Upper lobe of left lung (tissue), 6 donors: ENCODE measurements at regions not wholly inside any gene's neighbourhood (a gene's known extent, or its start where the extent isn't known, plus 50 kb on each side); places are given as distances from the start of the nearest gene placed in this dataset.
"Not testable (repeated sequence)": the region's sequence is repeated elsewhere in the genome, so short reads cannot be mapped to it uniquely, and the experiment has no call there.

Source experiments
- ATAC-seq, 2 donors: fragments of 200-7000 bp; cut with Tn5 transposase; one replicate each; pipeline ENCODE4 v1.9.1; 2022; ENCODE audit warnings: mild to moderate bottlenecking in 2 of 2, moderate library complexity in 2 of 2; ENCODE audit not compliant: low FRiP score in 2 of 2
- DNase-seq, 2 donors: peaks; one replicate each; pipeline ENCODE4 v3.0.0-alpha.2; 2019 to 2020
- H3K27ac ChIP-seq, 4 donors: fragments of 200-600 bp; sonication (generic); one replicate each; pipeline ENCODE4 v1.5.1; 2016 to 2019
- H3K27me3 ChIP-seq, 4 donors: fragments of 200-600 bp; sonication (generic); one replicate each; pipeline ENCODE4 v1.5.1; 2017 to 2019
- H3K36me3 ChIP-seq, 4 donors: fragments of 200-600 bp; sonication (generic); one replicate each; pipeline ENCODE4 v1.5.1; 2016 to 2019
- H3K4me1 ChIP-seq, 4 donors: fragments of 200-600 bp; sonication (generic); one replicate each; pipeline ENCODE4 v1.5.1; 2018 to 2019
- H3K4me3 ChIP-seq, 4 donors: fragments of 200-600 bp; sonication (generic); one replicate each; pipeline ENCODE4 v1.5.1; 2017 to 2019; ENCODE audit warnings: mild to moderate bottlenecking in 2 of 4, moderate library complexity in 1 of 4
- H3K9me3 ChIP-seq, 4 donors: fragments of 200-600 bp; sonication (generic); one replicate each; pipeline ENCODE4 v1.5.1; 2018 to 2019
- EP300 ChIP-seq, 4 donors: sonication (generic); formaldehyde crosslinking; IDR thresholded peaks; one replicate each; pipeline ENCODE4 v1.5.1; 2017; ENCODE audit warnings: antibody characterized with exemption in 4 of 4, control low read depth in 2 of 4
- POLR2A ChIP-seq, 4 donors: fragments of 450-650 bp; IDR thresholded peaks; one replicate each; pipeline ENCODE4 v1.5.1; 2016 to 2017; ENCODE audit warnings: antibody characterized with exemption in 4 of 4, mild to moderate bottlenecking in 2 of 4
- POLR2AphosphoS5 ChIP-seq, 2 donors: sonication (generic); formaldehyde crosslinking; IDR thresholded peaks; one replicate each; pipeline ENCODE4 v1.5.1; 2017; ENCODE audit warnings: antibody characterized with exemption in 2 of 2
- WGBS, 2 donors: methylation state at CpG; one replicate each; pipeline ENCODE4 v1.1.5; 2017 to 2018; 5-methylcytosine and 5-hydroxymethylcytosine counted together
- TF ChIP-seq, protein P1 (sequence below), 6 experiments: fragments of 450-650 bp in 4 of 6; fragments of 200-600 bp in 2 of 6; sonication (generic) in 2 of 6; IDR thresholded peaks; one replicate each; pipeline ENCODE4 v1.5.1; 2016 to 2019; ENCODE audit warnings: antibody characterized with exemption in 6 of 6
- donor health status: DM: no; HTN: no; CAD: no; lungs with moderate emphysema.
- donor health status: DM: no; HTN: yes; CAD: no; lungs with severe emphysema.

DNA sequence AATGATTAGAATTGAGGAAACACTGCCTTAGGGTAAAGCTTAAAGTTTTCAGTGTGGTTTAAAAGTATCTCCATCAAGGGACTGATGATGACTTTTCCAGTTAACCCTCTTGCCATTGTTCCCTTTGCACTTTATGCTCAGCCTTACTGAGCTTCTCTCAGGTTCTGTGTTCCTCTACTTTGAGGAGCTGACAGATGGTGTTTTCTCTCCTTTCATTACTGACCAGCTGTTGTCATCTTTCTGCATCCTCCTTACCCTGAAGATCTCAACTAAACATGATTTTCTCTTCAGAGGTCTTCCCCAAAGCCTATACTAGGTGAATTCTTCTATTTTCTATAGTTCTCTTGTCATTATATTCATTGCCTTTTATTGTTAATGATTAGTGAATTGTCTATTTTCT lies 475.6 kb upstream of the SYNCRIP start:
- Histone ChIP-seq H3K36me3 (no peaks in the 10 kb centered on the region), H3K9me3 (no peaks in the 10 kb centered on the region), H3K27me3 (no peaks in the 10 kb centered on the region), H3K27ac (no peak overlapping the region), H3K4me1 (no peaks in the 10 kb centered on the region), H3K4me3 (no peak overlapping the region)
- no peak for ATAC-seq
- no peak for DNase-seq
- TF ChIP-seq, protein P1, sequence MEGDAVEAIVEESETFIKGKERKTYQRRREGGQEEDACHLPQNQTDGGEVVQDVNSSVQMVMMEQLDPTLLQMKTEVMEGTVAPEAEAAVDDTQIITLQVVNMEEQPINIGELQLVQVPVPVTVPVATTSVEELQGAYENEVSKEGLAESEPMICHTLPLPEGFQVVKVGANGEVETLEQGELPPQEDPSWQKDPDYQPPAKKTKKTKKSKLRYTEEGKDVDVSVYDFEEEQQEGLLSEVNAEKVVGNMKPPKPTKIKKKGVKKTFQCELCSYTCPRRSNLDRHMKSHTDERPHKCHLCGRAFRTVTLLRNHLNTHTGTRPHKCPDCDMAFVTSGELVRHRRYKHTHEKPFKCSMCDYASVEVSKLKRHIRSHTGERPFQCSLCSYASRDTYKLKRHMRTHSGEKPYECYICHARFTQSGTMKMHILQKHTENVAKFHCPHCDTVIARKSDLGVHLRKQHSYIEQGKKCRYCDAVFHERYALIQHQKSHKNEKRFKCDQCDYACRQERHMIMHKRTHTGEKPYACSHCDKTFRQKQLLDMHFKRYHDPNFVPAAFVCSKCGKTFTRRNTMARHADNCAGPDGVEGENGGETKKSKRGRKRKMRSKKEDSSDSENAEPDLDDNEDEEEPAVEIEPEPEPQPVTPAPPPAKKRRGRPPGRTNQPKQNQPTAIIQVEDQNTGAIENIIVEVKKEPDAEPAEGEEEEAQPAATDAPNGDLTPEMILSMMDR (IDR thresholded peaks at IDR 0.05), result no peak
- TF ChIP-seq EP300 (IDR thresholded peaks at IDR 0.05) (no peak), POLR2A (IDR thresholded peaks at IDR 0.05) (no peak), POLR2AphosphoS5 (IDR thresholded peaks at IDR 0.05) (no peak)

DNA sequence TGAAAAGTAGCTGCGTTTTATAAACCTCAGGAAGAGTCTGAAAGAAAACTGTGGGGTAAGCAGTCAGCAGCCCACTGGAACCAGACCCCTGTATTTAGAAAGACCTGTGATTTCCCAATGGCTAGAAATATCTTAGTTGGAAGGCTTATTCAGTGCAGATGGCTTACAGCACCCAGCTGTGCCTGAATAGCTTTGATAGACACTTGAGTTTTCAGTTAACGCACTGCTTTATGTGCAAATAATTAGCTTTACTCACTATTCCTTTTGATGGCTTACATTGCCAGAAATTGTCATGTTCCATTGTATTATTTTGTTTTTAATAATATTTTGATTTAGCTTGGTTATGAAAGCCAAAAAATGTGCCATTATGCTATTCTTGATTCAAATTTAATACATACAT lies 465.3 kb upstream of the SYNCRIP start:
- WGBS, 2 donors, result 56 to 71% methylated on average over 2 of the region's 2 CpGs
- H3K4me3 ChIP-seq, result no peak overlapping the region
- no peaks in the 10 kb centered on the region for H3K4me1 ChIP-seq
- no peak for DNase-seq
- peaks cover 0 to 5% (median 2%) of the 10 kb centered on the region in 4 donors for H3K9me3 ChIP-seq
- H3K36me3 ChIP-seq, result no peaks in the 10 kb centered on the region
- TF ChIP-seq EP300 (IDR thresholded peaks at IDR 0.05), result no peak
- TF ChIP-seq, protein P1 (IDR thresholded peaks at IDR 0.05), result no peak
- no peak for TF ChIP-seq POLR2A (IDR thresholded peaks at IDR 0.05)
- no peak for TF ChIP-seq POLR2AphosphoS5 (IDR thresholded peaks at IDR 0.05)
- H3K27ac ChIP-seq, result no peak overlapping the region
- no peaks in the 10 kb centered on the region for H3K27me3 ChIP-seq
- ATAC-seq, result no peak

DNA sequence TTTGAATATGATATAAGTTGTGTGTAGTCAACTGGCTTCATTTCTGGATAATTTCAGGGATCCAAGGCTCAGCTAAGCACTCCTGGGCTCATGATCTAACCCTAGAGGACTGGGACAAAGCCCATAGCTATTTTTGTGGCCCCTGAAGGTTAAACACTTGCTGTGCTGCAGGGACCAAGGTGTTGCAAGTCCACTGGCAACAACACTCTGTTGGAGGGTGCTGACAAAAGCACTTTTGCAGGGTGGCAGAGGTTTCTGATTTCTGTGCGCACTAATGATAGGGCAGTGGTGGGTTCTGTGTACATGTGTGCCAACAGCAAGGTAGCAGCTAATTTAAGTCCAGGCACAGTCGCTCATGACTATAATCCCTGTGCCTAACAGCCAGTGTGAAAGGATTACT lies 445.3 kb upstream of the SYNCRIP start:
- TF ChIP-seq POLR2A (IDR thresholded peaks at IDR 0.05), result no peak
- TF ChIP-seq, protein P1 (IDR thresholded peaks at IDR 0.05), result no peak
- TF ChIP-seq EP300 (IDR thresholded peaks at IDR 0.05), result no peak
- no peak for TF ChIP-seq POLR2AphosphoS5 (IDR thresholded peaks at IDR 0.05)
- no peak for ATAC-seq
- Histone ChIP-seq H3K9me3 (peaks cover 0 to 4% (median 0%) of the 10 kb centered on the region in 4 donors), H3K27ac (no peak overlapping the region), H3K36me3 (no peaks in the 10 kb centered on the region), H3K4me3 (no peak overlapping the region), H3K27me3 (no peaks in the 10 kb centered on the region), H3K4me1 (no peaks in the 10 kb centered on the region)
- DNase-seq, result no peak
- 92 to 97% methylated on average over 2 of the region's 2 CpGs for WGBS, 2 donors

DNA sequence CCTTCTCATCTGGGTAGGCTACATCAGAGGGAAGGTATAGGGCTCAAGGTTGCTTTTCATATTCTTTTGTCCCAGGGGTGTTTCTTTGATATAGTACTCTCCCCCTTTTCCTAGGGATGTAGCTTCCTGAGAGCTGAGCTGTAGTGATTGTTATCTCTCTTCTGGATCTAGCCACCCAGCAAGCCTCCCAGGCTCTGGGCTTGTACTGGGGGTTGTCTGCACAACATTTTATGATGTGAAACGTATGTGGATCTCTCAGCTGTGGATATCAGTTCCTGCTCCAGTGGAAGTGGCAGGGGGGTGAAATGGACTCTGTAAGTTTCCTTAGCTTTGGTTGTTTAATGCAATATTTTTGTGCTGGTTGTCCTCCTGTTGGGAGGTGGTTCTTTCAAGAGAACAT lies 437.3 kb upstream of the SYNCRIP start:
- 20 to 43% methylated on average over 1 of the region's 1 CpG for WGBS, 2 donors
- H3K4me1 ChIP-seq, result no peaks in the 10 kb centered on the region
- H3K4me3 ChIP-seq, result no peak overlapping the region

DNA sequence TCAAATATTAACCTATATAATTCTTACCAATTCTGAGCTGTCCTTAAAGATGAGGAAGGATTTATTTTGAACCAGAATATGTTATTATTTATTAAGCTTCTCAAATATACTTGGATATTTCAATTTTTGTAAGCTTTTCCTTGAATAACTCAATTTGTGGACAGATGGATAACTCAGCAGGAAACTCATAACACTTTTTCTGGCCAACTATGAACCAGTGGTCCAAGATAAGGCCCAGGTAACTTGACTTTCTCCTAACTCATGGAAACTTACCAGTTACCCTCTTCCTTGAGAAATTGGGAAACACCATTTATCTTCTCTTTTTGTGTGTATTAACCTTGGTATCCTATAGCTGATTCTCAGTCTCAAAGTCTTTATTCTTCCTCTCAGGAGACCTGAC lies 427.5 kb upstream of the SYNCRIP start:
- ATAC-seq, result no peak
- Histone ChIP-seq H3K27me3 (no peaks in the 10 kb centered on the region), H3K9me3 (no peaks in the 10 kb centered on the region), H3K4me3 (no peak overlapping the region), H3K4me1 (no peaks in the 10 kb centered on the region), H3K27ac (no peak overlapping the region), H3K36me3 (no peaks in the 10 kb centered on the region)
- no peak for DNase-seq
- TF ChIP-seq EP300 (IDR thresholded peaks at IDR 0.05), result no peak
- no peak for TF ChIP-seq POLR2AphosphoS5 (IDR thresholded peaks at IDR 0.05)
- TF ChIP-seq, protein P1 (IDR thresholded peaks at IDR 0.05), result no peak
- TF ChIP-seq POLR2A (IDR thresholded peaks at IDR 0.05), result no peak

More for the DNA sequence above, 437.3 kb upstream of the SYNCRIP start:
- Histone ChIP-seq H3K27ac (no peak overlapping the region), H3K27me3 (no peaks in the 10 kb centered on the region), H3K36me3 (no peaks in the 10 kb centered on the region), H3K9me3 (no peaks in the 10 kb centered on the region)
- TF ChIP-seq, protein P1 (IDR thresholded peaks at IDR 0.05), result no peak
- TF ChIP-seq POLR2AphosphoS5 (IDR thresholded peaks at IDR 0.05), result no peak
- ATAC-seq, result no peak
- no peak for DNase-seq

DNA sequence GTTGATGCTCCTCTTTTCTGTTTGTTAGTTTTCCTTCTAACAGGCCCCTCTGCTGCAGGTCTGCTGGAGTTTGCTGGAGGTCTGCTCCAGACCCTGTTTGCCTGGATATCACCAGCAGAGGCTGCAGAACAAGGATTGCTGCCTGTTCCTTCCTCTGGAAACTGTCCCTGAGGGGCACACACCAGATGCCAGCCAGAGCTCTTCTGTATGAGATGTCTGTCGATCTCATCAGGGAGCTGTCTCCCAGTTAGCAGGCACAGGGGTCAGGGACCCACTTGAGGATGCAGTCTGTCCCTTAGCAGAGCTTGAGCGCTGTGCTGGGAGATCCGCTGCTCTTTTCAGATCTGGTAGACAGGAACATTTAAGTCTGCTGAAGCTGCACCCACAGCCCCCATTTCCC lies 422.3 kb upstream of the SYNCRIP start:
- H3K27ac ChIP-seq, H3K4me1 ChIP-seq, ATAC-seq, H3K9me3 ChIP-seq, H3K36me3 ChIP-seq, H3K4me3 ChIP-seq, H3K27me3 ChIP-seq, DNase-seq: not testable (repeated sequence)
- WGBS, 2 donors, result 83 to 100% methylated on average over 2 to 3 of the region's 3 CpGs

DNA sequence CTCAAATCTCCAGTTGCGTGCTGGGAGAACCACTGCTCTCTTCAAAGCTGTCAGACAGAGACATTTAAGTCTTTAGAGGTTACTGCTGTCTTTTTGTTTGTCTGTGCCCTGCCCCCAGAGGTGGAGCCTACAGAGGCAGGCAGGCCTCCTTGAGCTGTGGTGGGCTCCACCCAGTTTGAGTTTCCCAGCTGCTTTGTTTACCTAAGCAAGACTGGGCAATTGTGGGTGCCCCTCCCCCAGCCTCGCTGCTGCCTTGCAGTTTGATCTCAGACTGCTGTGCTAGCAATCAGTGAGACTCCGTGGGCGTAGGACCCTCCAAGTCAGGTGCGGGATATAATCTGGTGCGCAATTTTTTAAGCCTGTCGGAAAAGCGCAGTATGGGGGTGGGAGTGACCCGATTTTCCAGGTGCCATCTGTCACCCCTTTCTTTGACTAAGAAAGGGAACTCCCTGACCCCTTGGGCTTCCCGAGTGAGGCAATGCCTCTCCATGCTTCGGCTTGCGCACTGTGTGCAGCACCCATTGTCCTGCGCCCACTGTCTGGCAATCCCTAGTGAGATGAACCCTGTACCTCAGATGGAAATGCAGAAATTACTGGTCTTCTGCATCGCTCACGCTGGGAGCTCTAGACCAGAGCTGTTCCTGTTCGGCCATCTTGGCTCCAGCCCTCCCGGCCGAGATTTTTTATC lies 414.8 kb upstream of the SYNCRIP start:
- H3K4me3 ChIP-seq, H3K27ac ChIP-seq, DNase-seq, ATAC-seq, H3K36me3 ChIP-seq, H3K4me1 ChIP-seq, H3K9me3 ChIP-seq, H3K27me3 ChIP-seq: not testable (repeated sequence)
- 74 to 85% methylated on average over 17 to 18 of the region's 18 CpGs for WGBS, 2 donors
